Sigmoid colon (tissue), 6 donors: ENCODE measurements at regions not wholly inside any gene's neighbourhood (a gene's known extent, or its start where the extent isn't known, plus 50 kb on each side); places are given as distances from the start of the nearest gene placed in this dataset.
"Not testable (repeated sequence)": the region's sequence is repeated elsewhere in the genome, so short reads cannot be mapped to it uniquely, and the experiment has no call there.

Source experiments
- DNase-seq: peaks from one replicate; pipeline ENCODE4 v3.0.0-alpha.2; 2019
- H3K27ac ChIP-seq, 4 donors: fragments of 200-600 bp; sonication (generic); one replicate each; pipeline ENCODE4 v1.5.1; 2016 to 2019; ENCODE audit warnings: mild to moderate bottlenecking in 1 of 4
- H3K27me3 ChIP-seq, 3 donors: fragments of 200-600 bp; sonication (generic); one replicate each; pipeline ENCODE4 v1.5.1; 2019; ENCODE audit warnings: mild to moderate bottlenecking in 1 of 3
- H3K36me3 ChIP-seq, 4 donors: fragments of 200-600 bp; sonication (generic); one replicate each; pipeline ENCODE4 v1.5.1; 2016 to 2019
- H3K4me1 ChIP-seq, 4 donors: fragments of 200-600 bp; sonication (generic); one replicate each; pipeline ENCODE4 v1.5.1; 2017 to 2019
- H3K4me3 ChIP-seq, 4 donors: fragments of 200-600 bp; sonication (generic); one replicate each; pipeline ENCODE4 v1.5.1; 2017 to 2019; ENCODE audit warnings: mild to moderate bottlenecking in 2 of 4, moderate library complexity in 1 of 4
- H3K9me3 ChIP-seq, 4 donors: fragments of 200-600 bp in 3 of 4; sonication (generic) in 3 of 4; one replicate each; pipeline versions ENCODE4 v1.5.1 to v1.6.1; 2013 to 2019
- CTCF ChIP-seq, 4 experiments: fragments of 450-650 bp in 3 of 4; fragments of 200-600 bp in 1 of 4; IDR thresholded peaks; one replicate each; pipeline ENCODE4 v1.5.1; 2016 to 2019; ENCODE audit warnings: antibody characterized with exemption in 4 of 4, mild to moderate bottlenecking in 3 of 4, moderate library complexity in 2 of 4
- EP300 ChIP-seq, 4 donors: sonication (generic); formaldehyde crosslinking; IDR thresholded peaks; one replicate each; pipeline ENCODE4 v1.6.1; 2017; ENCODE audit warnings: antibody characterized with exemption in 4 of 4
- POLR2A ChIP-seq, 2 donors: fragments of 450-650 bp; IDR thresholded peaks; one replicate each; pipeline ENCODE4 v1.6.1; 2016; ENCODE audit warnings: antibody characterized with exemption in 2 of 2, mild to moderate bottlenecking in 2 of 2, moderate library complexity in 2 of 2
- POLR2AphosphoS5 ChIP-seq, 4 donors: sonication (generic); formaldehyde crosslinking; IDR thresholded peaks; one replicate each; pipeline ENCODE4 v1.6.1; 2017; ENCODE audit warnings: antibody characterized with exemption in 4 of 4
- WGBS, 2 donors: extraction: QIAGEN DNeasy Blood & Tissue Kit; methylation state at CpG; one replicate each; pipeline ENCODE4 v1.1.7; 2013; 5-methylcytosine and 5-hydroxymethylcytosine counted together
- intact Hi-C: fragments of 100-400 bp; cut with DNase I; formaldehyde crosslinking; loops from one replicate; pipeline ENCODE4 v1.15.1; 2023
- donor health status: healthy with polysubstance abuse.
- donor health status: healthy.

GRCh38 chr14:43285575-43285974, 1221.5 kb downstream of the FSCB start:
- intact Hi-C loops: no loop called here
- no peak overlapping the region for H3K27ac ChIP-seq

GRCh38 chr14:43260056-43260455, 1247.0 kb downstream of the FSCB start:
- Histone ChIP-seq H3K4me1 (no peaks in the 10 kb centered on the region), H3K4me3 (no peak overlapping the region), H3K27ac (no peak overlapping the region), H3K27me3 (no peaks in the 10 kb centered on the region), H3K36me3 (no peaks in the 10 kb centered on the region), H3K9me3 (no peaks in the 10 kb centered on the region)
- 77 to 89% methylated on average over 4 of the region's 4 CpGs for WGBS, 2 donors
- no peak for DNase-seq
- TF ChIP-seq CTCF (IDR thresholded peaks at IDR 0.05): no peak
- no peak for TF ChIP-seq POLR2A (IDR thresholded peaks at IDR 0.05)
- no peak for TF ChIP-seq POLR2AphosphoS5 (IDR thresholded peaks at IDR 0.05)
- TF ChIP-seq EP300 (IDR thresholded peaks at IDR 0.05): no peak
- intact Hi-C loops: no loop called here

More at GRCh38 chr14:43285575-43285974, 1221.5 kb downstream of the FSCB start:
- TF ChIP-seq POLR2AphosphoS5 (IDR thresholded peaks at IDR 0.05) (no peak), CTCF (IDR thresholded peaks at IDR 0.05) (no peak), EP300 (IDR thresholded peaks at IDR 0.05) (no peak), POLR2A (IDR thresholded peaks at IDR 0.05) (no peak)
- Histone ChIP-seq H3K27me3 (no peaks in the 10 kb centered on the region), H3K36me3 (no peaks in the 10 kb centered on the region), H3K4me3 (no peak overlapping the region), H3K9me3 (no peaks in the 10 kb centered on the region), H3K4me1 (no peaks in the 10 kb centered on the region)
- no peak for DNase-seq

GRCh38 chr14:43258396-43258795, 1248.7 kb downstream of the FSCB start:
- Histone ChIP-seq H3K4me3 (no peak overlapping the region), H3K27me3 (no peaks in the 10 kb centered on the region), H3K4me1 (no peaks in the 10 kb centered on the region), H3K9me3 (no peaks in the 10 kb centered on the region), H3K36me3 (no peaks in the 10 kb centered on the region), H3K27ac (no peak overlapping the region)
- intact Hi-C loops: no loop called here
- TF ChIP-seq POLR2AphosphoS5 (IDR thresholded peaks at IDR 0.05) (no peak), EP300 (IDR thresholded peaks at IDR 0.05) (no peak), CTCF (IDR thresholded peaks at IDR 0.05) (no peak), POLR2A (IDR thresholded peaks at IDR 0.05) (no peak)
- WGBS, 2 donors: 56 to 66% methylated on average over 2 of the region's 2 CpGs
- no peak for DNase-seq

GRCh38 chr14:43256996-43257395, 1250.1 kb downstream of the FSCB start:
- intact Hi-C loops, H3K27ac ChIP-seq, DNase-seq, H3K4me3 ChIP-seq, H3K36me3 ChIP-seq, H3K4me1 ChIP-seq, H3K27me3 ChIP-seq, H3K9me3 ChIP-seq: not testable (repeated sequence)
- WGBS, 2 donors: 75 to 88% methylated on average over 5 of the region's 5 CpGs

GRCh38 chr14:43252866-43253265, 1254.2 kb downstream of the FSCB start:
- Histone ChIP-seq H3K27me3 (no peaks in the 10 kb centered on the region), H3K9me3 (no peaks in the 10 kb centered on the region), H3K4me3 (no peak overlapping the region), H3K4me1 (no peaks in the 10 kb centered on the region), H3K27ac (no peak overlapping the region), H3K36me3 (no peaks in the 10 kb centered on the region)
- no peak for TF ChIP-seq EP300 (IDR thresholded peaks at IDR 0.05)
- no peak for TF ChIP-seq POLR2AphosphoS5 (IDR thresholded peaks at IDR 0.05)
- TF ChIP-seq CTCF (IDR thresholded peaks at IDR 0.05): no peak
- TF ChIP-seq POLR2A (IDR thresholded peaks at IDR 0.05): no peak
- DNase-seq: no peak
- intact Hi-C loops: no loop called here
- 92 to 94% methylated on average over 6 of the region's 6 CpGs for WGBS, 2 donors
